HEK293 (cell line): ENCODE measurements at regions not wholly inside any gene's neighbourhood (a gene's known extent, or its start where the extent isn't known, plus 50 kb on each side); places are given as distances from the start of the nearest gene placed in this dataset.

Source experiments
- CTCF ChIA-PET: fragments of 350-600 bp; formaldehyde crosslinking; extraction: SDS; loops from one replicate; lab custom pipeline; 2021; ENCODE audit warnings: antibody characterized with exemption; lab: Yijun Ruan, JAX
- POLR2A ChIA-PET: fragments of 300-600 bp; formaldehyde crosslinking; extraction: SDS; loops from one replicate; lab custom pipeline; 2020; ENCODE audit warnings: antibody characterized with exemption, inconsistent platforms; lab: Yijun Ruan, JAX
- H3K27ac ChIP-seq: fragments of 200-500 bp; sonication (Bioruptor generic); 2 replicates; pipeline ENCODE4 v1.5.1; 2014; ENCODE audit warnings: low read depth, low read length, control low read depth, inconsistent platforms; ENCODE audit errors: extremely low read depth
- H3K36me3 ChIP-seq, 2 experiments: fragments of 200-500 bp in 1 of 2; sonication (Bioruptor generic) in 1 of 2; 1 replicate in 1 of 2; 2 replicates in 1 of 2; pipeline ENCODE4 v1.5.1; 2014 to 2017; ENCODE audit warnings: inconsistent platforms in 2 of 2, low read length in 2 of 2; ENCODE audit not compliant: control insufficient read depth in 2 of 2, insufficient read depth in 1 of 2
- H3K4me1 ChIP-seq: fragments of 200-500 bp; sonication (Bioruptor generic); 2 replicates; pipeline ENCODE4 v1.5.1; 2014; ENCODE audit warnings: mild to moderate bottlenecking, low read length, inconsistent platforms; ENCODE audit not compliant: control insufficient read depth, insufficient read depth
- H3K4me3 ChIP-seq: 2 replicates; pipeline ENCODE4 v1.5.1; 2011; ENCODE audit warnings: low read depth, mild to moderate bottlenecking, control low read depth, low read length, moderate library complexity
- H3K9me3 ChIP-seq: fragments of 200-500 bp; sonication (Bioruptor generic); 2 replicates; pipeline ENCODE4 v1.5.1; 2014; ENCODE audit warnings: low read depth, low read length, inconsistent platforms; ENCODE audit not compliant: control insufficient read depth, insufficient read depth
- FEZF1 ChIP-seq: fragments of 450-650 bp; formaldehyde crosslinking; IDR thresholded peaks from 2 replicates; pipeline ENCODE4 v1.5.1; 2016; ENCODE audit warnings: missing biosample characterization, missing genetic modification characterization
- MEIS1 ChIP-seq: sonication (generic); formaldehyde crosslinking; IDR thresholded peaks from 2 replicates; pipeline ENCODE4 v1.8.1; 2022; ENCODE audit warnings: missing genetic modification reagents, mild to moderate bottlenecking, borderline replicate concordance
- PBX3 ChIP-seq: sonication (generic); formaldehyde crosslinking; IDR thresholded peaks from 2 replicates; pipeline ENCODE4 v1.8.1; 2022; ENCODE audit warnings: mild to moderate bottlenecking, moderate library complexity, missing genetic modification reagents
- SCRT2 ChIP-seq: fragments of 450-650 bp; formaldehyde crosslinking; IDR thresholded peaks from 2 replicates; pipeline ENCODE4 v1.5.1; 2016; ENCODE audit warnings: missing biosample characterization, missing genetic modification characterization
- TCF7L2 ChIP-seq: IDR thresholded peaks from 2 replicates; pipeline ENCODE4 v1.6.1; 2011; ENCODE audit warnings: low read depth, mild to moderate bottlenecking, inconsistent platforms, low read length, moderate library complexity, borderline replicate concordance
- ZFHX2 ChIP-seq: fragments of 450-650 bp; formaldehyde crosslinking; conservative IDR thresholded peaks from 2 replicates; pipeline ENCODE4 v1.5.1; 2016; ENCODE audit warnings: missing biosample characterization, missing genetic modification characterization
- ZFP41 ChIP-seq: fragments of 450-650 bp; formaldehyde crosslinking; IDR thresholded peaks from 2 replicates; pipeline ENCODE4 v1.5.1; 2016; ENCODE audit warnings: missing biosample characterization, missing genetic modification characterization, borderline replicate concordance
- ZNF10 ChIP-seq: fragments of 450-650 bp; formaldehyde crosslinking; IDR thresholded peaks from 2 replicates; pipeline ENCODE4 v1.5.1; 2017; ENCODE audit warnings: missing biosample characterization, missing genetic modification characterization
- ZNF140 ChIP-seq: fragments of 450-650 bp; formaldehyde crosslinking; IDR thresholded peaks from 2 replicates; pipeline ENCODE4 v1.5.1; 2016; ENCODE audit warnings: missing biosample characterization, missing genetic modification characterization
- ZNF174 ChIP-seq: fragments of 450-650 bp; formaldehyde crosslinking; IDR thresholded peaks from 2 replicates; pipeline ENCODE4 v1.5.0; 2017; ENCODE audit warnings: missing biosample characterization, mild to moderate bottlenecking, missing genetic modification characterization
- ZNF266 ChIP-seq: fragments of 450-650 bp; formaldehyde crosslinking; IDR thresholded peaks from 2 replicates; pipeline ENCODE4 v1.5.1; 2016; ENCODE audit warnings: missing biosample characterization, missing genetic modification characterization, low read depth
- ZNF350 ChIP-seq: fragments of 450-650 bp; formaldehyde crosslinking; IDR thresholded peaks from 2 replicates; pipeline ENCODE4 v1.5.0; 2017; ENCODE audit warnings: missing biosample characterization, mild to moderate bottlenecking, missing genetic modification characterization
- ZNF501 ChIP-seq: fragments of 450-650 bp; formaldehyde crosslinking; IDR thresholded peaks from 2 replicates; pipeline ENCODE4 v1.5.1; 2016; ENCODE audit warnings: missing biosample characterization, missing genetic modification characterization
- ZNF510 ChIP-seq: fragments of 450-650 bp; formaldehyde crosslinking; IDR thresholded peaks from 2 replicates; pipeline ENCODE4 v1.5.1; 2018; ENCODE audit warnings: mild to moderate bottlenecking, missing genetic modification characterization, missing biosample characterization; ENCODE audit not compliant: insufficient replicate concordance
- ZNF513 ChIP-seq: fragments of 450-650 bp; IDR thresholded peaks from 2 replicates; pipeline ENCODE4 v1.5.1; 2018; ENCODE audit warnings: missing biosample characterization, missing genetic modification characterization
- ZNF560 ChIP-seq: fragments of 450-650 bp; formaldehyde crosslinking; IDR thresholded peaks from 2 replicates; pipeline ENCODE4 v1.5.1; 2017; ENCODE audit warnings: missing biosample characterization, missing genetic modification characterization, borderline replicate concordance
- ZNF629 ChIP-seq: fragments of 450-650 bp; formaldehyde crosslinking; IDR thresholded peaks from 2 replicates; pipeline ENCODE4 v1.5.1; 2017; ENCODE audit warnings: missing biosample characterization, missing genetic modification characterization
- ZNF677 ChIP-seq: fragments of 450-650 bp; IDR thresholded peaks from 2 replicates; pipeline ENCODE4 v1.5.0; 2018; ENCODE audit warnings: missing biosample characterization, mild to moderate bottlenecking, missing genetic modification characterization, moderate library complexity
- ZNF704 ChIP-seq: fragments of 450-650 bp; formaldehyde crosslinking; IDR thresholded peaks from 2 replicates; pipeline ENCODE4 v1.5.1; 2016; ENCODE audit warnings: missing biosample characterization, missing genetic modification characterization
- ZNF707 ChIP-seq: fragments of 450-650 bp; formaldehyde crosslinking; IDR thresholded peaks from 2 replicates; pipeline ENCODE4 v1.5.1; 2016; ENCODE audit warnings: missing biosample characterization, missing genetic modification characterization
- ZNF791 ChIP-seq: fragments of 450-650 bp; formaldehyde crosslinking; IDR thresholded peaks from 2 replicates; pipeline ENCODE4 v1.5.1; 2016; ENCODE audit warnings: missing biosample characterization, missing genetic modification characterization
- ZNF792 ChIP-seq: fragments of 450-650 bp; formaldehyde crosslinking; IDR thresholded peaks from 2 replicates; pipeline ENCODE4 v1.5.1; 2016; ENCODE audit warnings: missing biosample characterization, missing genetic modification characterization
- ZNF837 ChIP-seq: fragments of 450-650 bp; formaldehyde crosslinking; IDR thresholded peaks from 2 replicates; pipeline ENCODE4 v1.5.1; 2016; ENCODE audit warnings: missing biosample characterization, missing genetic modification characterization
- ZSCAN23 ChIP-seq: fragments of 450-650 bp; formaldehyde crosslinking; IDR thresholded peaks from 2 replicates; pipeline ENCODE4 v1.5.1; 2016; ENCODE audit warnings: missing biosample characterization, missing genetic modification characterization
- ZSCAN4 ChIP-seq: fragments of 450-650 bp; formaldehyde crosslinking; IDR thresholded peaks from 2 replicates; pipeline ENCODE4 v1.5.1; 2017; ENCODE audit warnings: missing biosample characterization, missing genetic modification characterization

- H3K36me3 ChIP-seq: no peaks in the 10 kb centered on the region
- POLR2A ChIA-PET: no interaction called here
- CTCF ChIA-PET: interaction anchor here (0.5 to 1.5 kb wide), 2 partner anchors 23 to 32 kb away, joined by 4 read pairs; no protein-coding TSS in a partner anchor
- no peak overlapping the region for H3K27ac ChIP-seq
- H3K4me1 ChIP-seq: no peaks in the 10 kb centered on the region
- H3K4me3 ChIP-seq: no peak overlapping the region
- H3K9me3 ChIP-seq: no peaks in the 10 kb centered on the region
- TF ChIP-seq ZNF510 (tag by site-specific recombination): no peak
- TF ChIP-seq ZNF629: no peak
- no peak for TF ChIP-seq SCRT2 (tag by site-specific recombination)
- no peak for TF ChIP-seq ZNF677 (tag by site-specific recombination)
- TF ChIP-seq ZNF140 (tag by site-specific recombination): no peak
- TF ChIP-seq ZNF10 (tag by site-specific recombination): no peak
- TF ChIP-seq ZNF174: no peak
- no peak for TF ChIP-seq ZFP41
- TF ChIP-seq ZNF560: no peak
- TF ChIP-seq PBX3 (CRISPR knock-in tag): no peak
- no peak for TF ChIP-seq ZNF501
- no peak for TF ChIP-seq ZSCAN4
- TF ChIP-seq ZNF792 (tag by site-specific recombination): no peak
Observed at GRCh38 chr9:121577572-121577971, 73.9 kb upstream of the DAB2IP start.

- TF ChIP-seq ZNF791 (tag by site-specific recombination) (no peak), ZNF513 (tag by site-specific recombination) (no peak), MEIS1 (CRISPR knock-in tag) (no peak), PBX3 (CRISPR knock-in tag) (no peak), ZNF837 (tag by site-specific recombination) (no peak), FEZF1 (no peak), ZNF677 (tag by site-specific recombination) (no peak), ZFHX2 (tag by site-specific recombination) (no peak), ZNF704 (tag by site-specific recombination) (no peak), ZNF707 (tag by site-specific recombination) (no peak), ZNF350 (tag by site-specific recombination) (no peak), ZNF266 (no peak), ZSCAN23 (no peak), TCF7L2 (no peak)
- ChIA-PET POLR2A (no interaction called here), CTCF (interaction anchor here (0.6 to 0.9 kb wide), 2 partner anchors 10 to 115 kb away, joined by 4 read pairs; no protein-coding TSS in a partner anchor)
- H3K4me3 ChIP-seq: no peak overlapping the region
- no peaks in the 10 kb centered on the region for H3K4me1 ChIP-seq
- H3K36me3 ChIP-seq: no peaks in the 10 kb centered on the region
- no peak overlapping the region for H3K27ac ChIP-seq
- H3K9me3 ChIP-seq: no peaks in the 10 kb centered on the region
Observed at GRCh38 chr9:121581786-121582600, 69.4 kb upstream of the DAB2IP start.
